HG03521 (cell line): ENCODE measurements at regions not wholly inside any gene's neighbourhood (a gene's known extent, or its start where the extent isn't known, plus 50 kb on each side); places are given as distances from the start of the nearest gene placed in this dataset.
"Not testable (repeated sequence)": the region's sequence is repeated elsewhere in the genome, so short reads cannot be mapped to it uniquely, and the experiment has no call there.

ENCODE experiments used
- ATAC-seq: cut with Tn5 transposase; IDR thresholded peaks from one replicate; pipeline ENCODE4 v1.9.1; 2021; ENCODE audit warnings: mild to moderate bottlenecking, moderate library complexity; ENCODE audit not compliant: unreplicated experiment

DNA sequence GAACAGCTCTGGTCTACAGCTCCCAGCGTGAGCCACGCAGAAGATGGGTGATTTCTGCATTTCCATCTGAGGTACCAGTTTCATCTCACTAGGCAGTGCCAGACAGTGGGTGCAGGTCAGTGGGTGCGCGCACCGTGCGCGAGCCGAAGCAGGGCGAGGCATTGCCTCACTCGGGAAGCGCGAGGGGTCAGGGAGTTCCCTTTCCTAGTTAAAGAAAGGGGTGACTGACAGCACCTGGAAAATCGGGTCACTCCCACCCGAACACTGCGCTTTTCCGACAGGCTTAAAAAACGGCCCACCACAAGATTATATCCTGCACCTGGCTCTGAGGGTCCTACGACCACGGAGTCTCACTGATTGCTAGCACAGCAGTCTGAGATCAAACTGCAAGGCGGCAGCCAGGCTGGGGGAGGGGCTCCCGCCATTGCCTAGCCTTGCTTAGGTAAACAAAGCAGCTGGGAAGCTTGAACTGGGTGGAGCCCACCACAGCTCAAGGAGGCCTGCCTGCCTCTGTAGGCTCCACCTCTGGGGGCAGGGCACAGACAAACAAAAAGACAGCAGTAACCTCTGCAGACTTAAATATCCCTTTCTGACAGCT lies 325.0 kb upstream of the CHST9 start:
- not testable (repeated sequence) for ATAC-seq

DNA sequence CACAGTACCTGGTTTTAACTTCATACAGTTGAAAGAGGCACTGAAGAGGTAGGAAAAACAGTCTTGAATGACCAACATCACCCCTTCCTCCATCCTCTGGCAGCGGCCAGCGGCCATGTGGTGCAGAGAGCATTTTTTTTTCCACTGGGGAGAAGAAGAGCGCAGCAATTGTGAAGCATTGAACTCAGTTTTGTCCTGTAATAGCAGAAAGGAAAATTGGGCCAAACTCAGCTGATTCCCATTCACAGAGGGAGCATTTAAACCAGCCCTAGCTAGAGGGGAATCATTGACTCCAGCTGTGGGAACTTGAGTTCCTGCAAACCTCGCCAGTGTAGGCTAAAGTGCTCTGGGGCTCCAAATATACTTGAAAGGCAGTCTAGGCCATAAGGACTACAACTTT lies 316.6 kb upstream of the CHST9 start:
- ATAC-seq = no peak

- ATAC-seq = no peak
These were observed 315.4 kb upstream of the CHST9 start for GRCh38 chr18:27500531-27500930.

- ATAC-seq = no peak
These were observed 312.1 kb upstream of the CHST9 start for GRCh38 chr18:27497246-27497645.

GRCh38 chr18:27493182-27493581 lies 308.1 kb upstream of the CHST9 start:
- ATAC-seq = no peak

- no peak for ATAC-seq
These were observed 306.7 kb upstream of the CHST9 start for GRCh38 chr18:27491772-27492171.

- no peak for ATAC-seq
These were observed 298.2 kb upstream of the CHST9 start for GRCh38 chr18:27483276-27483675.

GRCh38 chr18:27478459-27478858 lies 293.4 kb upstream of the CHST9 start:
- no peak for ATAC-seq

DNA sequence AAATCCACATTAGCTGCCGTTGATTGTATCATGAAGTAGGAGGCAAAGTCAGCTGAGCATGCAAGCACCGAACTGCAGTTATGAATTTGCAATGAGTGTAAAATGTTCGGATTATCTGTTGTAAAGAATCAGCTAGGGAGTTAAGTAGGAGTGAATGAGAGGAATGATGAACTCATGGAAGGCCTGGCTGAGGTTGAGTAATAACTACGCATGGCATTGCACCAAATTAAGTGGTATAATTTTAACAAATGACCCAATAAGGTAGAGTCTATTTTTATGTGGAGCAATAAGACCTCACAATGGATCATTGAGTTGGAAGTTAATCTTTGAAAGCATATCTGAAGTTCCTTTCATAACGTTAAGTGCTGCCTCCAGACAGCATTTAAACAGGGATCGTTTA lies 288.2 kb upstream of the CHST9 start:
- no peak for ATAC-seq

DNA sequence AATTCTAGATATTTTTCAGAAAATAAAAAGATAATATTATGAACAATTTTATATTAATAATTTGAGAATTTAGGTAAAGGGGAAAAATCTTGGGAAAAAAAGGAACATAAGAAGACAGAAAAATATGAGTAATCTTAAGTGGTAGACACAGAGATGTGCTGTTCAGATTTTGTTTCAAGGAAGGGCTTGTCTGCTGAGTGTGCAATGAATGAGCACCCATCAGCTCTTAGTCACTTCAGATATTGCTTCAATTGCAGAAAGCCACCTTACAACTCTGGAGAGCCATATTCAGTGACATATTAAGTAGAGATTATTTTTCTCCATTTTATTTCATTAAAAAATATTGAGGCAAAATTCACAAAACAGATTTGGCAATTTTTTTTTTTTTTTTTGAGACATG lies 282.0 kb upstream of the CHST9 start:
- no peak for ATAC-seq

GRCh38 chr18:27461957-27462356 lies 276.8 kb upstream of the CHST9 start:
- no peak for ATAC-seq

- ATAC-seq = no peak
These were observed 264.0 kb upstream of the CHST9 start for GRCh38 chr18:27449104-27449503.

- no peak for ATAC-seq
These were observed 262.8 kb upstream of the CHST9 start for GRCh38 chr18:27447930-27448329.

- ATAC-seq = no peak
These were observed 262.4 kb upstream of the CHST9 start for GRCh38 chr18:27447451-27447881.

DNA sequence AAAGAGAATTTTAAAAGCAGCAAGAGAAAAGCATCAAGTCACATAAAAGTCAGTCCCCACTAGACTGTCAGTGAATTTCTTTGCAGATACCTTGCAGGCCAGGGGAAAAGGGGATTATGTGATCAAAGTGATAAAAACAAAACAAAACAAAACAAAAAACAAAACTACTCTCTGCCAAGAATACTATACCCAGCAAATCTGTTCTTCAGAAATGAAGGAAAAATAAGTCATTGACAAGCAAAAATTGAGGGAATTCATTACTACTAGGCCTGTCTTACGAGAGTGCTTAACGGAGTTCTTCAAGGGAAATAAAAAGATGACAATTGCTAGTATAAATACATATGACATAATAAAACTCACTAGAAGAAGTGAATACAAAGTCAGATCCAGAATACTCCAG lies 245.5 kb upstream of the CHST9 start:
- no peak for ATAC-seq

DNA sequence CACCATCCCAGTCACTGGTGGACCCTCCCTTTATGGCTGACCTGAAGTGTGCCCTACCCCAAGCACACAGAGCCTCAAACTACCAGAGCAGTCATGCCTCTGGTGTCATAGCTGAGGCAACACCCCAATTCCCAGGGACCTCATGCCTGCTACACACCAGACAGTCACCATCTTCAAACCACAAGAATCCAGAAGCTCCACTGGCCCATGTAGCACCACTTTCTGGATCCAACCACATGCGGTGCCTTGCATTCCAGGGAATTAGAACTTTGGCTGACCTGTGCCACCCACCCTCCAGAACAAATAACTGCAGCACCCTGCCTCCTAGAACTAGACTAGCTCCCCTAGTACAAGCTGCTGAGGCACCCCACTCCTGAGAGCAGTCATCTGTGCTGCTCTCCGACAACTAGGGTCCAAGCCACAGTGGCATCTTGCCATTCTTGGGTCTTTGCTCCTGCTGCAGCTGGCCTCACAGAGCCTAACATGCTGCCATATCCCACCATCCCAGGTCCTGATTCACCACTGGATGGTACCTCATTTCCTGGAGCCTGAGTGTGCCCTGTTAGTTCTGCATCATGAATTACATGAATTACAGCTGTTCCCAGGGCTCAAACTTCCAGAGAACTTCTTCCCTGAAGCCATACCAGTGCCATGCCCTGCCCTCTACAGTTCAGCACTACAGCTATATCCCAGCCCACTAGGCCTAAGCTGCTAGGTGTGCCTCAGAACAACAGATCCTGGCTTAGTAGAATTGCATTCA lies 243.8 kb upstream of the CHST9 start:
- no peak for ATAC-seq

GRCh38 chr18:27428120-27428519 lies 243.0 kb upstream of the CHST9 start:
- no peak for ATAC-seq

DNA sequence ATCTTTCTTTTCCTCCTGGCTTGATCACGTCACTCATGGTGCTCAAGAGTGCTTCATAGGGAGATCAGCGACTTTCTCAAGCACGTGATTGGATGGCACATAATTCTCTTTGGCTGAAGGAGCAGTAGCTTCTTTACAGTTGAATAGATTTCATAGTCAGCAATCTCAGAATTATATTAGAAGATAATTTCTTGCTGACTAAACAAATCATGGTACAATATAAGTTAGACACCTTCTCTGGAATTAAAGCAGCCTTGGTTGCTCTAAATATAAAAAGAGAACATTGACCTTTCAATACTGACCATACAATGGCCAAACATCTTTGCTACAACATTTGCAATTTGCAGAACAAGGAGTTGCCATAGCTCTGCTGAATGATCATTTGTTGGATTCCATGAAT lies 238.5 kb upstream of the CHST9 start:
- no peak for ATAC-seq

DNA sequence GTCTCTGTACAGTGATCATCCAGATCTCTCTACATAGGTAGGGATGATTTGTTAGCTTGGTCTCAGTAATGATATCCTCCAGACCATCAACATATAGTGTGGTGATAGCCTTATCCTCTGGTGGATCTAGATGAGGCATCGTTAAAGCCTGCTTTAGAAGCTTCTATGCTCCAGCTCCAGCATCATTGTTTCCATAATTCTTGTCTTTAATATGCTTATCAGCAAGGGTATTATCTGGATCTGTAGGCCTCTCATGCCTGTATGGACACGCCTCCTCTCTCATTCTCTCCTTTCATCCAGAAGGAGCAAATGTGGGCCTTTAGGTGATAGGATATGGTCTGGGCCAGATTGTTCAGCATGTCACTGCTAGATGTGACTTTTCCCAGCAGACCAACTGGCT lies 234.5 kb upstream of the CHST9 start:
- ATAC-seq = no peak

GRCh38 chr18:27415495-27415894 lies 230.4 kb upstream of the CHST9 start:
- ATAC-seq = no peak

- no peak for ATAC-seq
These were observed 229.6 kb upstream of the CHST9 start for GRCh38 chr18:27414682-27415081.

GRCh38 chr18:27413495-27414401 lies 228.6 kb upstream of the CHST9 start:
- no peak for ATAC-seq
